Adipocyte (in vitro differentiated cells): ENCODE measurements at regions not wholly inside any gene's neighbourhood (a gene's known extent, or its start where the extent isn't known, plus 50 kb on each side); places are given as distances from the start of the nearest gene placed in this dataset.

Experiments used
- DNase-seq: peaks from one replicate; pipeline ENCODE4 v3.0.0-alpha.2; 2015; ENCODE audit warnings: low read depth
- H3K27me3 ChIP-seq: replicated peaks from 2 replicates; pipeline ENCODE4 v1.7.0; 2013; ENCODE audit warnings: mild to moderate bottlenecking, low read length, moderate library complexity; ENCODE audit not compliant: control insufficient read depth, insufficient read depth
- H3K36me3 ChIP-seq: 2 replicates; pipeline ENCODE4 v1.7.0; 2013; ENCODE audit warnings: low read length, mild to moderate bottlenecking, moderate library complexity; ENCODE audit not compliant: control insufficient read depth, insufficient read depth, severe bottlenecking
- H3K4me1 ChIP-seq: 2 replicates; pipeline ENCODE4 v1.7.0; 2013; ENCODE audit warnings: mild to moderate bottlenecking, low read length, moderate library complexity; ENCODE audit not compliant: control insufficient read depth, insufficient read depth
- H3K4me3 ChIP-seq: 2 replicates; pipeline ENCODE4 v1.7.0; 2013; ENCODE audit warnings: mild to moderate bottlenecking, low read length, moderate library complexity
- H3K9ac ChIP-seq: 2 replicates; pipeline ENCODE4 v1.7.0; 2013; ENCODE audit warnings: mild to moderate bottlenecking, low read length, moderate library complexity
- H3K9me3 ChIP-seq: 2 replicates; pipeline ENCODE4 v1.7.0; 2013; ENCODE audit warnings: mild to moderate bottlenecking, low read length, moderate library complexity; ENCODE audit not compliant: control insufficient read depth

- H3K4me1 ChIP-seq = peaks cover 6% of the 10 kb centered on the region
- no peak overlapping the region for H3K9ac ChIP-seq
- DNase-seq = no peak
- no peaks in the 10 kb centered on the region for H3K36me3 ChIP-seq
- no peak overlapping the region for H3K4me3 ChIP-seq
- H3K27me3 ChIP-seq = no peaks in the 10 kb centered on the region
- peaks cover 12% of the 10 kb centered on the region for H3K9me3 ChIP-seq
These were observed 82.5 kb upstream of the SORBS2 start for GRCh38 chr4:185894481-185894880.

DNA sequence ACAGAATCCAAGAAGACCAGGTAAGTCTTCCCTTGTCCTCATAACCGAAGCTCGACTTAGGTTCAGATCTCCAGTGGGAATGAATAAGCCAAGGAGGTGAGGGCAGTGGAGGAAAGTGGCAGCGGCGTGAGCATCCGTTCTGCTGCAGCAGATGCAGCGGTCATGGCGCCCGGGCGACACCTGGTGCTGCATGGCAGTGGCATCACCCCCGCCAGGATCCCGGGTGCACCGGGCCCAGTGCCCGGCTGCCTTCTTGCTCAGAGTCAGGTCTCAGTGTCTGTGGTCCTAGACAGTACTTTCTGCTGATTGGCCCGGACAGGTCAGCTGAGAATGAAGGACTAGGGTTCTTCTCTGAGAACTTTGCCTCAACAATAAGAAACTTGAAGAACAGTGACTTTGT, 83.4 kb upstream of the SORBS2 start:
- DNase-seq = no peak
- no peak overlapping the region for H3K4me3 ChIP-seq
- peaks cover 6% of the 10 kb centered on the region for H3K4me1 ChIP-seq
- no peaks in the 10 kb centered on the region for H3K27me3 ChIP-seq
- H3K9ac ChIP-seq = no peak overlapping the region
- no peaks in the 10 kb centered on the region for H3K36me3 ChIP-seq
- peaks cover 12% of the 10 kb centered on the region for H3K9me3 ChIP-seq

DNA sequence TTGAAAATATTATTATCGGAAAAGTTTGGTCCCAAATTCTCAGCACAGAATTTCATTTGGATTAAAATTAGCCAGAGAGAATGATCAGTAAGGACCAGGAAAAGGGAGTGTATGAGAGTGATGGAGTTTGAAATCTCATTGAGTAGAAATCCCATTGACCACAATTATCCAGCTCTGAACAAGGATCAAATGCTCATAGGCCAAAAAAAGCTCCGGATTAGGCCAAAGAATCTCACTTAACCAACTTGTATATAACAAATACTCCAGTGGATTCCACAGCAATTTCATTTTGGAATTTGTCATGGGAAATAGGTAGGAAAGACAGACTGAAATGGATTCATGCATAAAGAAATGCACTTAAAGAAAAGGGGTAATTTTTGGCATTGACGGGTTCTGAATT, 83.9 kb upstream of the SORBS2 start:
- DNase-seq = no peak
- H3K4me1 ChIP-seq = peaks cover 6% of the 10 kb centered on the region
- no peak overlapping the region for H3K4me3 ChIP-seq
- no peaks in the 10 kb centered on the region for H3K27me3 ChIP-seq
- no peak overlapping the region for H3K9ac ChIP-seq
- H3K9me3 ChIP-seq = peaks cover 12% of the 10 kb centered on the region
- no peaks in the 10 kb centered on the region for H3K36me3 ChIP-seq

- Histone ChIP-seq H3K27me3 (no peaks in the 10 kb centered on the region), H3K9me3 (peaks cover 12% of the 10 kb centered on the region), H3K4me3 (no peak overlapping the region), H3K9ac (no peak overlapping the region), H3K4me1 (peaks cover 1% of the 10 kb centered on the region), H3K36me3 (no peaks in the 10 kb centered on the region)
- no peak for DNase-seq
These were observed 85.0 kb upstream of the SORBS2 start for GRCh38 chr4:185896817-185897488.

GRCh38 chr4:185898413-185898812, 86.4 kb upstream of the SORBS2 start:
- H3K4me1 ChIP-seq = no peaks in the 10 kb centered on the region
- peaks cover 7% of the 10 kb centered on the region for H3K9me3 ChIP-seq
- no peaks in the 10 kb centered on the region for H3K27me3 ChIP-seq
- no peak overlapping the region for H3K4me3 ChIP-seq
- no peak overlapping the region for H3K9ac ChIP-seq
- DNase-seq = no peak
- H3K36me3 ChIP-seq = no peaks in the 10 kb centered on the region

- Histone ChIP-seq H3K9ac (no peak overlapping the region), H3K27me3 (no peaks in the 10 kb centered on the region)
- no peak for DNase-seq
These were observed 87.8 kb upstream of the SORBS2 start for GRCh38 chr4:185899833-185900232.

GRCh38 chr4:185902654-185903053, 90.7 kb upstream of the SORBS2 start:
- Histone ChIP-seq H3K9ac (no peak overlapping the region), H3K36me3 (no peaks in the 10 kb centered on the region), H3K27me3 (no peaks in the 10 kb centered on the region), H3K4me3 (no peak overlapping the region), H3K9me3 (no peaks in the 10 kb centered on the region), H3K4me1 (no peaks in the 10 kb centered on the region)
- DNase-seq = no peak

More at GRCh38 chr4:185899833-185900232, 87.8 kb upstream of the SORBS2 start:
- H3K4me3 ChIP-seq = no peak overlapping the region
- no peaks in the 10 kb centered on the region for H3K4me1 ChIP-seq
- no peaks in the 10 kb centered on the region for H3K36me3 ChIP-seq
- no peaks in the 10 kb centered on the region for H3K9me3 ChIP-seq

DNA sequence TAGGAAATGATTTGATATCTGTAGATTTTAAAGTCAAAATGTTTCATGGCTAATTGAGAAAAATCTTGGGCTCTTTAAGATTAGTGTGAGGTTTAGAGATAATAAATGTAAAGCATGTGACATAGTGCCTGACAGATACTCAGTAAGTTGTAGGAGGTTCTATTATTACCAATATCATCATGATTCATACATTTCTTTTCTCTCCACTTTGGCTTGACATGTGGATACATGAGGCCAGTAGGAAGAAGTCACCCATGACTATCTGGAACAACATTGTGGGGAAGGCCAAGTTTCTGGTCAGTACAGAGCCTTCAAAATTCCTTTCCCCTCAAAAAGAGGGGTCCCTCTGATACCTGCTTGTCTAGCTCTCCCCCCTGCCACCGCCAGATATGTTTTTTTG, 91.2 kb upstream of the SORBS2 start:
- Histone ChIP-seq H3K9me3 (no peaks in the 10 kb centered on the region), H3K4me1 (no peaks in the 10 kb centered on the region), H3K36me3 (no peaks in the 10 kb centered on the region), H3K9ac (no peak overlapping the region), H3K4me3 (no peak overlapping the region), H3K27me3 (no peaks in the 10 kb centered on the region)
- DNase-seq = no peak

DNA sequence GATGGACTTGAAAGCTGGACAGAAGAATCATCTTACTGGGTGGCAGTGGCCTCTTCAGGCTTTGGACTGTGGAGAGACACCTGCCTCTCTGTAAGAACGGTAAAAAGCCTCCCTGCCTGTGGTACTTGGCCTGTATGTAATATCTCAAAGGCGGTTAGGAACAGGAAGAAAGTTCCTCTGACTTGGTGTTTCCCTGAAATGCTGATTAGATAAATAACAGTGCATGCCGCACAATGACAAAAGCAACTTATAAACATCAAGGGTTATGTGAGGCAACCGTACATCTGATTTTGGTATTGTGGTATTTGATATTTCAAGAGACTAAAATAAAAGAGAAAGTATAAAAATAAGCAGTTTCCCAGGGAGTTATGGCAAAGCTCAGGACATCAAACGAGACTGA, 92.4 kb upstream of the SORBS2 start:
- no peak overlapping the region for H3K4me3 ChIP-seq
- H3K4me1 ChIP-seq = no peaks in the 10 kb centered on the region
- no peaks in the 10 kb centered on the region for H3K36me3 ChIP-seq
- DNase-seq = no peak
- no peaks in the 10 kb centered on the region for H3K9me3 ChIP-seq
- no peak overlapping the region for H3K9ac ChIP-seq
- no peaks in the 10 kb centered on the region for H3K27me3 ChIP-seq

DNA sequence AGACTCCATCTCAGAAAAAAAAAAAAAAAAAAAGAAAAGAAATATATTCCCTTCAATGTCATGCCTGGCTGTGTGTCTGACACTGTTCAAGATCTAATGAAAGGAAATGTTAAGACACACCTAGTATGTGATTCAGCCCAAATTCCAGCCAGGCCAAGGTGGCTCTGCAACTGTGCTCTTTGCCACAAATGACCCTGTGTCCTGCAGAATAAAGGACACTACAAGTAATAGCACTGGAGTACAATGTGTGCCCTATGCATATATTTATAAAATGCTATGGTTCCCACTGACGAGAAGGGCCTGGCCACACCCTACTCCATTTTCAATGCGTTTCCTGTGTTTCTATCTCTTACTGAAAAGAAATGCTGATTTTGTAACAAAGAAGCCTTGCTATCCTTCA, 98.0 kb upstream of the SORBS2 start:
- H3K9me3 ChIP-seq = no peaks in the 10 kb centered on the region
- H3K36me3 ChIP-seq = no peaks in the 10 kb centered on the region
- H3K4me1 ChIP-seq = peaks cover 9% of the 10 kb centered on the region
- H3K4me3 ChIP-seq = no peak overlapping the region
- DNase-seq = no peak
- H3K27me3 ChIP-seq = no peaks in the 10 kb centered on the region
- H3K9ac ChIP-seq = no peak overlapping the region

GRCh38 chr4:185911556-185912064, 99.6 kb upstream of the SORBS2 start:
- DNase-seq = peak; percentile 17
- Histone ChIP-seq H3K9me3 (no peaks in the 10 kb centered on the region), H3K9ac (no peak overlapping the region), H3K4me3 (no peak overlapping the region), H3K27me3 (no peaks in the 10 kb centered on the region), H3K36me3 (no peaks in the 10 kb centered on the region), H3K4me1 (peaks cover 9% of the 10 kb centered on the region)

DNA sequence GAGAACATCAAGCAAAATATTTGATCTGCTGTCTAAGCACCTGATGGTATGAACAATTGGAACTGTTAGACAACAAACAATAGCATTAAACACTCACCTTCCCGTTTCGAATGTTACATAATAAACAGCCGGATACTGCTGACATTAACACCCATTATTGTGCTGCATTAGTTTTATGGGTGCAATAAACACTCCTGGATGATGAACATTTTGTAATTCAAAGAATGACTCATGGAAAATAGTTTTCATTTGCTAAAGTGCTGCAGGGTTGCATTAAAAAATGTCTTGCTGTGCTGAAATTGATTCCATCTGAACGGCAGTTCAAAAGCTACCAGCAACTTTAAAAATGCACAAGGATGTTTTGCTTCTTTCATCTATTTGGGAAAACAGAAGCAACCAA, 100.8 kb upstream of the SORBS2 start:
- Histone ChIP-seq H3K27me3 (peaks cover 2% of the 10 kb centered on the region), H3K9me3 (no peaks in the 10 kb centered on the region), H3K4me3 (no peak overlapping the region), H3K4me1 (peaks cover 9% of the 10 kb centered on the region), H3K36me3 (no peaks in the 10 kb centered on the region), H3K9ac (no peak overlapping the region)
- DNase-seq = peak; percentile 73
